GF-D8 (cell line): ENCODE measurements at regions not wholly inside any gene's neighbourhood (a gene's known extent, or its start where the extent isn't known, plus 50 kb on each side); places are given as distances from the start of the nearest gene placed in this dataset.

Experiments used
- DNase-seq: peaks from one replicate; lab custom pipeline; 2025; lab: John Stamatoyannopoulos, UW

GRCh38 chr14:71467361-71467811 lies 464.8 kb upstream of the RGS6 start:
- DNase-seq: no peak

GRCh38 chr14:71468701-71469100 lies 463.5 kb upstream of the RGS6 start:
- no peak for DNase-seq

- DNase-seq: no peak
Observed at GRCh38 chr14:71469643-71470335, 462.4 kb upstream of the RGS6 start.

- DNase-seq: no peak
Observed at GRCh38 chr14:71471634-71472355, 460.4 kb upstream of the RGS6 start.

GRCh38 chr14:71472356-71473340 lies 459.6 kb upstream of the RGS6 start:
- DNase-seq: no peak

GRCh38 chr14:71473843-71474242 lies 458.4 kb upstream of the RGS6 start:
- no peak for DNase-seq

- DNase-seq: no peak
Observed at GRCh38 chr14:71474301-71475265, 457.6 kb upstream of the RGS6 start.

- DNase-seq: no peak
Observed at GRCh38 chr14:71475916-71476315, 456.3 kb upstream of the RGS6 start.

GRCh38 chr14:71478542-71478941 lies 453.7 kb upstream of the RGS6 start:
- DNase-seq: no peak

- DNase-seq: no peak
Observed at GRCh38 chr14:71481021-71481654, 451.1 kb upstream of the RGS6 start.

GRCh38 chr14:71482671-71483070 lies 449.6 kb upstream of the RGS6 start:
- DNase-seq: no peak

GRCh38 chr14:71483154-71483553 lies 449.1 kb upstream of the RGS6 start:
- DNase-seq: no peak

- no peak for DNase-seq
Observed at GRCh38 chr14:71485833-71486232, 446.4 kb upstream of the RGS6 start.

GRCh38 chr14:71486279-71486678 lies 445.9 kb upstream of the RGS6 start:
- no peak for DNase-seq

GRCh38 chr14:71487449-71487848 lies 444.8 kb upstream of the RGS6 start:
- DNase-seq: no peak

GRCh38 chr14:71487941-71488340 lies 444.3 kb upstream of the RGS6 start:
- no peak for DNase-seq

- no peak for DNase-seq
Observed at GRCh38 chr14:71488703-71489191, 443.5 kb upstream of the RGS6 start.

GRCh38 chr14:71489742-71490141 lies 442.5 kb upstream of the RGS6 start:
- DNase-seq: no peak

GRCh38 chr14:71491931-71492330 lies 440.3 kb upstream of the RGS6 start:
- no peak for DNase-seq

GRCh38 chr14:71492346-71492745 lies 439.9 kb upstream of the RGS6 start:
- no peak for DNase-seq
